ENCODE measurements at regions not wholly inside any gene's neighbourhood (a gene's known extent, or its start where the extent isn't known, plus 50 kb on each side); places are given as distances from the start of the nearest gene placed in this dataset.

DNA sequence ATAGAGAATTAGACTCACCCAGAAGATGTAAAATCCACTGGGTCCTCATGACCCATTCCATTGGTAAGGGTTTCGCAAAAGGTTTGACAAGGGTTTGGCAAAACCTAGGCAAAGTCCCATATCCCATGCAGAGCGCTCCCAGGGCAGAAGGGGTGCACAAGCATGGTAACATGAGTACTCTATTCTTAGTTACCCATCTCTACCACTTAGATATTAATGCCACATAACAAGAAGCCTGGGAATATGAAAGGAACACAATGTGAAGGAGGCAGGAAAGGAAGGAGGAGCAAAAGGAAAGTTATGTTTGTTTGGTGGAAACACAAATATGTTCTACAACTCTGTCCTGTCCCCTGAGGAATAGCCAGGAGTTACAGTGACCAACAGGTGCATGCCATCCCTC, 163.1 kb downstream of the FAXC start:
- in situ Hi-C loops (cut with MboI) (no loop called here), intact Hi-C loops (cut with micrococcal nuclease) (no loop called here)
- Histone ChIP-seq H3K27ac (ENCODE audit: extremely low read depth, low read depth, low read length) (no peak overlapping the region), H3K4me3 (no peak overlapping the region), H3K4me2 (ENCODE audit: insufficient read depth, low read length) (no peak overlapping the region), H3K4me1 (replicated peaks in 1 of 2; ENCODE audit: control insufficient read depth in 2 of 2, insufficient read depth in 2 of 2, low read length in 2 of 2) (no peaks in the 10 kb centered on the region), H3K79me2 (ENCODE audit: control insufficient read depth, insufficient read depth, low read length) (no peaks in the 10 kb centered on the region), H3K9me3 (replicated peaks; ENCODE audit: control insufficient read depth, insufficient read depth, low read depth, low read length) (no peaks in the 10 kb centered on the region), H4K20me1 (replicated peaks; ENCODE audit: control insufficient read depth, insufficient read depth, low read length) (no peaks in the 10 kb centered on the region), H3K9ac (ENCODE audit: insufficient read depth in 1 of 2, low read depth in 2 of 2, low read length in 2 of 2) (no peak overlapping the region), H3K9me1 (ENCODE audit: control insufficient read depth, insufficient read depth, low read length) (no peaks in the 10 kb centered on the region), H3K27me3 (ENCODE audit: control insufficient read depth in 2 of 2, insufficient read depth in 2 of 2, low read length in 2 of 2) (no peaks in the 10 kb centered on the region), H3K36me3 (ENCODE audit: control insufficient read depth, insufficient read depth, low read length) (no peaks in the 10 kb centered on the region), H2AFZ (ENCODE audit: low read depth, low read length) (no peak overlapping the region)
- CTCF ChIA-PET (ENCODE audit: low intra/inter-chr PET ratio), result no interaction called here
- no peak for ATAC-seq
- FAIRE-seq, result no peak
- no TSS peak for BruUV-seq (replicated peaks)
- WGBS (ENCODE audit: insufficient coverage, low coverage, missing lambda C conversion rate), result 5% methylated on average over 2 of the region's 2 CpGs
- DNase-seq (ENCODE audit: extremely low read depth in 1 of 4, low spot score in 3 of 4), result no peak
- POLR2A ChIA-PET, result no interaction called here
- TF ChIP-seq ZNF318 (IDR thresholded peaks at IDR 0.05; ENCODE audit: borderline replicate concordance in 1 of 2, low read depth in 1 of 2), result no peak
- TF ChIP-seq EP400 (IDR thresholded peaks at IDR 0.05), result no peak
- TF ChIP-seq NONO (IDR thresholded peaks at IDR 0.05; ENCODE audit: low read depth in 2 of 2, low read length in 1 of 2), result no peak
- TF ChIP-seq CBX5 (IDR thresholded peaks at IDR 0.05; ENCODE audit: borderline replicate concordance, low read depth), result no peak
- no peak for TF ChIP-seq MED1 (CRISPR knock-in tag; IDR thresholded peaks at IDR 0.05; ENCODE audit: borderline replicate concordance)
- no peak for TF ChIP-seq ZNF780A (CRISPR knock-in tag; IDR thresholded peaks at IDR 0.05)
- TF ChIP-seq, protein P1, sequence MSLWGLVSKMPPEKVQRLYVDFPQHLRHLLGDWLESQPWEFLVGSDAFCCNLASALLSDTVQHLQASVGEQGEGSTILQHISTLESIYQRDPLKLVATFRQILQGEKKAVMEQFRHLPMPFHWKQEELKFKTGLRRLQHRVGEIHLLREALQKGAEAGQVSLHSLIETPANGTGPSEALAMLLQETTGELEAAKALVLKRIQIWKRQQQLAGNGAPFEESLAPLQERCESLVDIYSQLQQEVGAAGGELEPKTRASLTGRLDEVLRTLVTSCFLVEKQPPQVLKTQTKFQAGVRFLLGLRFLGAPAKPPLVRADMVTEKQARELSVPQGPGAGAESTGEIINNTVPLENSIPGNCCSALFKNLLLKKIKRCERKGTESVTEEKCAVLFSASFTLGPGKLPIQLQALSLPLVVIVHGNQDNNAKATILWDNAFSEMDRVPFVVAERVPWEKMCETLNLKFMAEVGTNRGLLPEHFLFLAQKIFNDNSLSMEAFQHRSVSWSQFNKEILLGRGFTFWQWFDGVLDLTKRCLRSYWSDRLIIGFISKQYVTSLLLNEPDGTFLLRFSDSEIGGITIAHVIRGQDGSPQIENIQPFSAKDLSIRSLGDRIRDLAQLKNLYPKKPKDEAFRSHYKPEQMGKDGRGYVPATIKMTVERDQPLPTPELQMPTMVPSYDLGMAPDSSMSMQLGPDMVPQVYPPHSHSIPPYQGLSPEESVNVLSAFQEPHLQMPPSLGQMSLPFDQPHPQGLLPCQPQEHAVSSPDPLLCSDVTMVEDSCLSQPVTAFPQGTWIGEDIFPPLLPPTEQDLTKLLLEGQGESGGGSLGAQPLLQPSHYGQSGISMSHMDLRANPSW (CRISPR knock-in tag; IDR thresholded peaks at IDR 0.05), result no peak
- no peak for TF ChIP-seq SIN3A (IDR thresholded peaks at IDR 0.05; ENCODE audit: borderline replicate concordance in 2 of 2, control insufficient read depth in 1 of 2, low read depth in 2 of 2, low read length in 2 of 2)
- no peak for TF ChIP-seq FOSL1 (tag; conservative IDR thresholded peaks at IDR 0.05)

Data from K562 (cell line).